Neural progenitor cell (in vitro differentiated cells): ENCODE measurements at regions not wholly inside any gene's neighbourhood (a gene's known extent, or its start where the extent isn't known, plus 50 kb on each side); places are given as distances from the start of the nearest gene placed in this dataset.

Source experiments
- CTCF ChIP-seq: fragments of 200-600 bp; sonication (generic); IDR thresholded peaks from 2 replicates; pipeline ENCODE4 v1.5.1; 2017; ENCODE audit warnings: antibody characterized with exemption, mild to moderate bottlenecking
- EZH2 ChIP-seq: fragments of 200-600 bp; sonication (generic); IDR thresholded peaks from 2 replicates; pipeline ENCODE4 v1.6.1; 2017; ENCODE audit warnings: antibody characterized with exemption, mild to moderate bottlenecking, moderate library complexity
- EZH2phosphoT487 ChIP-seq: fragments of 200-600 bp; sonication (generic); IDR thresholded peaks from 2 replicates; pipeline ENCODE4 v1.6.1; 2017; ENCODE audit warnings: antibody characterized with exemption

GRCh38 chr14:83147006-83147405 is 1613.4 kb upstream of the SEL1L start:
- no peak for TF ChIP-seq CTCF
- TF ChIP-seq EZH2phosphoT487 = no peak
- no peak for TF ChIP-seq EZH2
